Sigmoid colon (tissue), 4 donors: ENCODE measurements at regions not wholly inside any gene's neighbourhood (a gene's known extent, or its start where the extent isn't known, plus 50 kb on each side); places are given as distances from the start of the nearest gene placed in this dataset.

Source experiments
- POLR2A ChIP-seq, 2 donors: fragments of 450-650 bp; IDR thresholded peaks; one replicate each; pipeline ENCODE4 v1.6.1; 2016; ENCODE audit warnings: antibody characterized with exemption in 2 of 2, mild to moderate bottlenecking in 2 of 2, moderate library complexity in 2 of 2
- POLR2AphosphoS5 ChIP-seq, 4 donors: sonication (generic); formaldehyde crosslinking; IDR thresholded peaks; one replicate each; pipeline ENCODE4 v1.6.1; 2017; ENCODE audit warnings: antibody characterized with exemption in 4 of 4
- TF ChIP-seq, protein P1 (sequence below), 4 experiments: fragments of 450-650 bp in 3 of 4; fragments of 200-600 bp in 1 of 4; IDR thresholded peaks; one replicate each; pipeline ENCODE4 v1.5.1; 2016 to 2019; ENCODE audit warnings: antibody characterized with exemption in 4 of 4, mild to moderate bottlenecking in 3 of 4, moderate library complexity in 2 of 4

DNA sequence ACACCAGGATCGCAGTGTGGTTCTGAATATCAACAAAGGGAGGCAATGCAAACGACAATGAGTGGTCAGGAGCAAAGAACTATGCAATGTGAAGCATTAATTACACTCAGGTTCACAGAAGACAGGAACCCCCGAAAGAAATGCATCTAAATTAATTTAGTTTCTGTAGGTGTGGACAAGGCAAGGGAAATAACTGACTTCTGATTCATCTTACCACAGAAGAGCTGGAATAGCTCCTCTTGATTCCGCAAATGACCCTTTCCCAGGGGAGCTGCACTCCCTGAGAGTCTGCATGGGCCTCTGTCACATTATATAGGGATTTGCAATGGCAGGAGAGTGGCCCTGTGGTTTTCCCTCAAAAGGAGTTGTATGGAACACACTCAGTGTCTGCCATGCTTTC lies 263.9 kb upstream of the APCDD1 start:
- TF ChIP-seq POLR2A (IDR thresholded peaks at IDR 0.05), result no peak
- TF ChIP-seq, protein P1, sequence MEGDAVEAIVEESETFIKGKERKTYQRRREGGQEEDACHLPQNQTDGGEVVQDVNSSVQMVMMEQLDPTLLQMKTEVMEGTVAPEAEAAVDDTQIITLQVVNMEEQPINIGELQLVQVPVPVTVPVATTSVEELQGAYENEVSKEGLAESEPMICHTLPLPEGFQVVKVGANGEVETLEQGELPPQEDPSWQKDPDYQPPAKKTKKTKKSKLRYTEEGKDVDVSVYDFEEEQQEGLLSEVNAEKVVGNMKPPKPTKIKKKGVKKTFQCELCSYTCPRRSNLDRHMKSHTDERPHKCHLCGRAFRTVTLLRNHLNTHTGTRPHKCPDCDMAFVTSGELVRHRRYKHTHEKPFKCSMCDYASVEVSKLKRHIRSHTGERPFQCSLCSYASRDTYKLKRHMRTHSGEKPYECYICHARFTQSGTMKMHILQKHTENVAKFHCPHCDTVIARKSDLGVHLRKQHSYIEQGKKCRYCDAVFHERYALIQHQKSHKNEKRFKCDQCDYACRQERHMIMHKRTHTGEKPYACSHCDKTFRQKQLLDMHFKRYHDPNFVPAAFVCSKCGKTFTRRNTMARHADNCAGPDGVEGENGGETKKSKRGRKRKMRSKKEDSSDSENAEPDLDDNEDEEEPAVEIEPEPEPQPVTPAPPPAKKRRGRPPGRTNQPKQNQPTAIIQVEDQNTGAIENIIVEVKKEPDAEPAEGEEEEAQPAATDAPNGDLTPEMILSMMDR (IDR thresholded peaks at IDR 0.05), result no peak
- TF ChIP-seq POLR2AphosphoS5 (IDR thresholded peaks at IDR 0.05), result no peak
